ENCODE measurements at regions not wholly inside any gene's neighbourhood (a gene's known extent, or its start where the extent isn't known, plus 50 kb on each side); places are given as distances from the start of the nearest gene placed in this dataset.
"Not testable (repeated sequence)": the region's sequence is repeated elsewhere in the genome, so short reads cannot be mapped to it uniquely, and the experiment has no call there.

DNA sequence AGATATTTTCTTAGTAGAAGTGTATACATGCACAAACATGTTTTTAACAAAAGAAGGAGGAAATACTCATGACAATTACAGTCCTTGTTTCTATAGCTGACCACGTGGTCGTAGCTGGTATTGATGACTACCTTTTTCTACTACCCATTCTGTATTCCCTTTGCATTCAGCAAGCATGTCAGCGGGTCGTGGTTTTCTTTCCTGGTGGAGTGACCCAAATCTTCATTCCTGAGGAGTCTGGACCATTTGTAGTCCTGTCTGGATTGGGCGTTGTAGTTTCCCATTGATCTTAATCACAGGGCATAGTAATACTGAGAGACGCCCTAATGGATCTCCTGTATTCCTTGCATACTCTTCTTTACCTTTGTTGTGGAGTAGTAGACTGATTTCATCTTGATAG, 472.1 kb upstream of the RGS6 start:
- H3K27me3 Mint-ChIP-seq (ENCODE audit: low read depth in 2 of 2), result no peaks in the 10 kb centered on the region
- no peaks in the 10 kb centered on the region for H3K4me1 ChIP-seq (ENCODE audit: control insufficient read depth, insufficient read depth, low read length)
- intact Hi-C loops (cut with micrococcal nuclease), result no loop called here
- H3K27ac ChIP-seq (ENCODE audit: low read length), result no peak overlapping the region
- H3K27ac Mint-ChIP-seq, result no peak overlapping the region
- no peaks in the 10 kb centered on the region for H3K36me3 ChIP-seq (ENCODE audit: control insufficient read depth, insufficient read depth, low read length)
- WGBS (ENCODE audit: insufficient coverage), result 95% methylated on average over 5 of the region's 6 CpGs
- TF ChIP-seq, protein P1, sequence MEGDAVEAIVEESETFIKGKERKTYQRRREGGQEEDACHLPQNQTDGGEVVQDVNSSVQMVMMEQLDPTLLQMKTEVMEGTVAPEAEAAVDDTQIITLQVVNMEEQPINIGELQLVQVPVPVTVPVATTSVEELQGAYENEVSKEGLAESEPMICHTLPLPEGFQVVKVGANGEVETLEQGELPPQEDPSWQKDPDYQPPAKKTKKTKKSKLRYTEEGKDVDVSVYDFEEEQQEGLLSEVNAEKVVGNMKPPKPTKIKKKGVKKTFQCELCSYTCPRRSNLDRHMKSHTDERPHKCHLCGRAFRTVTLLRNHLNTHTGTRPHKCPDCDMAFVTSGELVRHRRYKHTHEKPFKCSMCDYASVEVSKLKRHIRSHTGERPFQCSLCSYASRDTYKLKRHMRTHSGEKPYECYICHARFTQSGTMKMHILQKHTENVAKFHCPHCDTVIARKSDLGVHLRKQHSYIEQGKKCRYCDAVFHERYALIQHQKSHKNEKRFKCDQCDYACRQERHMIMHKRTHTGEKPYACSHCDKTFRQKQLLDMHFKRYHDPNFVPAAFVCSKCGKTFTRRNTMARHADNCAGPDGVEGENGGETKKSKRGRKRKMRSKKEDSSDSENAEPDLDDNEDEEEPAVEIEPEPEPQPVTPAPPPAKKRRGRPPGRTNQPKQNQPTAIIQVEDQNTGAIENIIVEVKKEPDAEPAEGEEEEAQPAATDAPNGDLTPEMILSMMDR (IDR thresholded peaks at IDR 0.05), result no peak
- H3K9me3 ChIP-seq (ENCODE audit: control insufficient read depth, insufficient read depth, low read length), result peaks cover 3% of the 10 kb centered on the region
- H3K4me3 Mint-ChIP-seq, result no peak overlapping the region
- H3K4me3 ChIP-seq (ENCODE audit: low read length), result no peak overlapping the region
- no peaks in the 10 kb centered on the region for H3K27me3 ChIP-seq (ENCODE audit: control insufficient read depth, insufficient read depth, low read length)
- H3K36me3 Mint-ChIP-seq, result no peaks in the 10 kb centered on the region
- H3K4me1 Mint-ChIP-seq, result no peaks in the 10 kb centered on the region
- DNase-seq (no peak), ATAC-seq (no peak)
- H3K9me3 Mint-ChIP-seq, result no peaks in the 10 kb centered on the region

DNA sequence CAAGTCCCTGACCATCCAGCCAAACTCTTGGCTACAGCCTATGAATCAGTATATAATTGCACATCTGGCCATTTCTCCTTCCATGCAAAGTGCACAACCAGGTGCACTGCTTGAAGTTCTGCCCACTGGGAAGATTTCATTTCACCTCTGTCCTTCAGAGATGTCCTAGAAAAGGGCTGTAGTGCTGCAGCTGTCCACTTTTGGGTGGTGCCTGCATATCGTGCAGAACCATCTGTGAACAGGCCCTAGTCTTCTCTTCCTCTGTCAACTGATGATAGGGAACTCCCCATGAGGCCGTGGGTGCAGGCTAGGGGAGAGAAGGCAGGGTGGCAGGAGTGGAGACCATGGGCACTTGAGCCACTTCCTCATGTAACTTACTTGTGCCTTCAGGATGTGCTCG, 470.6 kb upstream of the RGS6 start:
- H3K4me3 ChIP-seq (ENCODE audit: low read length); intact Hi-C loops (cut with micrococcal nuclease); H3K27ac Mint-ChIP-seq: not testable (repeated sequence)

DNA sequence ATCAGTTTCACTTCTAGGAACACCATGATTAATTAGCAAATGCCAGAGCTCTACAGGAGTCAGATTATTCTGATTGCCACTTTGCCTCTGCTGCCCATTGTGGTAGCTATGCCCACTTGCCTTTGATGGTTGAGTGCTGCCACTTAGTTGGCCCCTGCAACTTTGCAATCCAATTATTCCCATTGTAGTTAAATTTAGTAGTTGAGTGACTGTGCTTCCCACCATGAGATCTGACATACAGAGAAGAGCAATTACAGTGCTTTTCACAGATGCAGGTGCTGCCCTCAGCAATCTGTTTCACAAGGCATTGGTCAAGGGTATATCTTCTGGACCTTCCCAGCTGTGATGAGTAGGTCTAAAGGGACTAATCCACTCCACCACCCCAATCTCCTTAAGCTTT, 468.4 kb upstream of the RGS6 start:
- Mint-ChIP-seq H3K27ac (no peak overlapping the region), H3K36me3 (no peaks in the 10 kb centered on the region)

More for the DNA sequence above, 470.6 kb upstream of the RGS6 start:
- not testable (repeated sequence) for H3K27ac ChIP-seq (ENCODE audit: low read length); H3K27me3 Mint-ChIP-seq (ENCODE audit: low read depth in 2 of 2); H3K9me3 ChIP-seq (ENCODE audit: control insufficient read depth, insufficient read depth, low read length); DNase-seq; H3K9me3 Mint-ChIP-seq; H3K4me1 Mint-ChIP-seq; H3K36me3 ChIP-seq (ENCODE audit: control insufficient read depth, insufficient read depth, low read length); H3K4me1 ChIP-seq (ENCODE audit: control insufficient read depth, insufficient read depth, low read length); H3K36me3 Mint-ChIP-seq; H3K27me3 ChIP-seq (ENCODE audit: control insufficient read depth, insufficient read depth, low read length); H3K4me3 Mint-ChIP-seq; ATAC-seq
- WGBS (ENCODE audit: insufficient coverage), result 83% methylated on average over 2 of the region's 3 CpGs

DNA sequence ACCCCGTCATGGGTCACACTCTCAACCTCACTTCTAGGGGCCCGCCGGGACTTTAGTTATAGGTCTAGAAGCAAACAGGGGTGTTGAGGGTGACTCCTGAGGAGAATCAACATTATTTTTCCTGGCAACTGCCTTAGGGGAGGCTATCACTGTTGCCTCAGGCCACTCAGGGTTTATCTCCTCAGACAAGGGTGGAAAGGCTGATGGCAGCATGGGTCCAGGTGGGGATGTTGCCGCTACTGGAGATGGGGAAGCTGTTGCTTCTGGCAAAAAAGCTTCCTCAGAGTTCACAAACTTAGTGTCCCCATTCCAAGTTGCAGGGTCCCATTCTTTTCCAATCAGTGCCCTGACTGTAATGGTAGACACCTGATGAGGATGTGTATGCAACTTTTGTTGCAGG, 467.4 kb upstream of the RGS6 start:
- TF ChIP-seq, protein P1 (IDR thresholded peaks at IDR 0.05), result no peak
- H3K27ac Mint-ChIP-seq, result no peak overlapping the region

More for the DNA sequence above, 468.4 kb upstream of the RGS6 start:
- H3K36me3 ChIP-seq (ENCODE audit: control insufficient read depth, insufficient read depth, low read length), result no peaks in the 10 kb centered on the region
- no peak overlapping the region for H3K27ac ChIP-seq (ENCODE audit: low read length)
- TF ChIP-seq, protein P1 (IDR thresholded peaks at IDR 0.05), result no peak
- H3K4me3 Mint-ChIP-seq, result no peak overlapping the region
- no peaks in the 10 kb centered on the region for H3K27me3 Mint-ChIP-seq (ENCODE audit: low read depth in 2 of 2)
- H3K27me3 ChIP-seq (ENCODE audit: control insufficient read depth, insufficient read depth, low read length), result no peaks in the 10 kb centered on the region
- DNase-seq (no peak), ATAC-seq (no peak)
- H3K4me1 ChIP-seq (ENCODE audit: control insufficient read depth, insufficient read depth, low read length), result no peaks in the 10 kb centered on the region
- no peak overlapping the region for H3K4me3 ChIP-seq (ENCODE audit: low read length)
- H3K9me3 Mint-ChIP-seq, result peaks cover 5 to 6% of the 10 kb centered on the region in 2 donors
- intact Hi-C loops (cut with micrococcal nuclease), result no loop called here
- H3K4me1 Mint-ChIP-seq, result peaks cover 5 to 12% of the 10 kb centered on the region in 2 donors
- peaks cover 3% of the 10 kb centered on the region for H3K9me3 ChIP-seq (ENCODE audit: control insufficient read depth, insufficient read depth, low read length)

More for the DNA sequence above, 467.4 kb upstream of the RGS6 start:
- 100% methylated on average over 1 of the region's 4 CpGs for WGBS (ENCODE audit: insufficient coverage)
- H3K4me1 Mint-ChIP-seq, result peaks cover 5 to 12% of the 10 kb centered on the region in 2 donors
- no peak overlapping the region for H3K4me3 ChIP-seq (ENCODE audit: low read length)
- H3K27me3 Mint-ChIP-seq (ENCODE audit: low read depth in 2 of 2), result no peaks in the 10 kb centered on the region
- no peaks in the 10 kb centered on the region for H3K4me1 ChIP-seq (ENCODE audit: control insufficient read depth, insufficient read depth, low read length)
- H3K36me3 ChIP-seq (ENCODE audit: control insufficient read depth, insufficient read depth, low read length), result no peaks in the 10 kb centered on the region
- ATAC-seq, result no peak
- H3K9me3 Mint-ChIP-seq, result peaks cover 5 to 6% of the 10 kb centered on the region in 2 donors
- no peak overlapping the region for H3K4me3 Mint-ChIP-seq
- H3K27me3 ChIP-seq (ENCODE audit: control insufficient read depth, insufficient read depth, low read length), result no peaks in the 10 kb centered on the region
- H3K9me3 ChIP-seq (ENCODE audit: control insufficient read depth, insufficient read depth, low read length), result peaks cover 3% of the 10 kb centered on the region
- no peak for DNase-seq
- no peaks in the 10 kb centered on the region for H3K36me3 Mint-ChIP-seq
- intact Hi-C loops (cut with micrococcal nuclease), result no loop called here
- no peak overlapping the region for H3K27ac ChIP-seq (ENCODE audit: low read length)
